HL-60 (cell line): ENCODE measurements at regions not wholly inside any gene's neighbourhood (a gene's known extent, or its start where the extent isn't known, plus 50 kb on each side); places are given as distances from the start of the nearest gene placed in this dataset.

Experiments
- DNase-seq, 2 experiments: peaks; one replicate each; pipeline ENCODE4 v3.0.0-alpha.2; 2010 to 2020; ENCODE audit warnings: low read depth in 1 of 2, low spot score in 1 of 2
- H3K27ac ChIP-seq: fragments of 250-450 bp; sonication (Bioruptor Pico); replicated peaks from 2 replicates; pipeline ENCODE4 v1.5.1; 2020; ENCODE audit warnings: mild to moderate bottlenecking, moderate library complexity
- H3K27me3 ChIP-seq: fragments of 250-450 bp; sonication (Bioruptor Pico); 2 replicates; pipeline ENCODE4 v1.5.1; 2021; ENCODE audit warnings: mild to moderate bottlenecking, moderate library complexity; ENCODE audit not compliant: insufficient read depth, poor library complexity, severe bottlenecking
- H3K4me3 ChIP-seq: replicated peaks from 2 replicates; pipeline ENCODE4 v1.5.1; 2011; ENCODE audit warnings: mild to moderate bottlenecking, control low read depth, low read length; ENCODE audit not compliant: insufficient read depth
- CTCF ChIP-seq: IDR thresholded peaks from one replicate; pipeline ENCODE4 v1.5.1; 2011; ENCODE audit warnings: low read length, control low read depth, inconsistent platforms; ENCODE audit not compliant: insufficient read depth
- GABPA ChIP-seq: IDR thresholded peaks from 2 replicates; pipeline ENCODE4 v1.6.1; 2012; ENCODE audit warnings: low read depth
- POLR2AphosphoS5 ChIP-seq: IDR thresholded peaks from 2 replicates; pipeline ENCODE4 v1.6.1; 2012; ENCODE audit warnings: low read depth
- SPI1 ChIP-seq: IDR thresholded peaks from 2 replicates; pipeline ENCODE4 v1.6.1; 2012; ENCODE audit warnings: low read depth, mild to moderate bottlenecking, borderline replicate concordance
- TF ChIP-seq, protein P1 (sequence below): IDR thresholded peaks from 2 replicates; pipeline ENCODE4 v1.6.1; 2012; ENCODE audit warnings: low read depth; ENCODE audit not compliant: insufficient replicate concordance

- no peak for DNase-seq
- Histone ChIP-seq H3K27me3 (no peaks in the 10 kb centered on the region), H3K27ac (no peak overlapping the region), H3K4me3 (no peak overlapping the region)
- TF ChIP-seq GABPA: no peak
- TF ChIP-seq SPI1: no peak
- TF ChIP-seq CTCF: no peak
- TF ChIP-seq, protein P1, sequence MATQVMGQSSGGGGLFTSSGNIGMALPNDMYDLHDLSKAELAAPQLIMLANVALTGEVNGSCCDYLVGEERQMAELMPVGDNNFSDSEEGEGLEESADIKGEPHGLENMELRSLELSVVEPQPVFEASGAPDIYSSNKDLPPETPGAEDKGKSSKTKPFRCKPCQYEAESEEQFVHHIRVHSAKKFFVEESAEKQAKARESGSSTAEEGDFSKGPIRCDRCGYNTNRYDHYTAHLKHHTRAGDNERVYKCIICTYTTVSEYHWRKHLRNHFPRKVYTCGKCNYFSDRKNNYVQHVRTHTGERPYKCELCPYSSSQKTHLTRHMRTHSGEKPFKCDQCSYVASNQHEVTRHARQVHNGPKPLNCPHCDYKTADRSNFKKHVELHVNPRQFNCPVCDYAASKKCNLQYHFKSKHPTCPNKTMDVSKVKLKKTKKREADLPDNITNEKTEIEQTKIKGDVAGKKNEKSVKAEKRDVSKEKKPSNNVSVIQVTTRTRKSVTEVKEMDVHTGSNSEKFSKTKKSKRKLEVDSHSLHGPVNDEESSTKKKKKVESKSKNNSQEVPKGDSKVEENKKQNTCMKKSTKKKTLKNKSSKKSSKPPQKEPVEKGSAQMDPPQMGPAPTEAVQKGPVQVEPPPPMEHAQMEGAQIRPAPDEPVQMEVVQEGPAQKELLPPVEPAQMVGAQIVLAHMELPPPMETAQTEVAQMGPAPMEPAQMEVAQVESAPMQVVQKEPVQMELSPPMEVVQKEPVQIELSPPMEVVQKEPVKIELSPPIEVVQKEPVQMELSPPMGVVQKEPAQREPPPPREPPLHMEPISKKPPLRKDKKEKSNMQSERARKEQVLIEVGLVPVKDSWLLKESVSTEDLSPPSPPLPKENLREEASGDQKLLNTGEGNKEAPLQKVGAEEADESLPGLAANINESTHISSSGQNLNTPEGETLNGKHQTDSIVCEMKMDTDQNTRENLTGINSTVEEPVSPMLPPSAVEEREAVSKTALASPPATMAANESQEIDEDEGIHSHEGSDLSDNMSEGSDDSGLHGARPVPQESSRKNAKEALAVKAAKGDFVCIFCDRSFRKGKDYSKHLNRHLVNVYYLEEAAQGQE: no peak
- TF ChIP-seq POLR2AphosphoS5: no peak
These were observed 201.3 kb downstream of the FSIP2 start for GRCh38 chr2:185939858-185940257.

DNA sequence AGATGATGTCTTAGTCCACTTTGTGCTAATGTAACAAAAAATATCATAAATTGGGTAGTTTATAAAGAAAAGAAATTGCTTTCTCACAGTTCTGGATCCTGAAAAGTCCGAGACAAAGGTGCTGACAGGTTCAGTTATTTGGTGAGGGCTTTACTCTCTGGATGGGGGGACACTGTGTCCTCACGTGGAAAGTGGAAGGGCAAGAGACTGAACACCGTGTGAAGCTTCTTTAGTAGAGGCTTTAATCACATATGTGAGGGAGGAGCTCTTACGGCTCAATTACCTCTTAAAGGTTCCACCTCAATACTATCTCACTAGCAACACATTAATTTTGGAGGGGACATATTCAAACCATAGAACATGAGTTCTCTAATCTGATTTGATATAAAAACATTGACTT is 204.3 kb downstream of the FSIP2 start:
- no peak overlapping the region for H3K4me3 ChIP-seq
- DNase-seq: no peak
- H3K27me3 ChIP-seq: no peaks in the 10 kb centered on the region
- H3K27ac ChIP-seq: no peak overlapping the region
- no peak for TF ChIP-seq SPI1
- no peak for TF ChIP-seq POLR2AphosphoS5
- TF ChIP-seq, protein P1: no peak
- TF ChIP-seq GABPA: no peak
- TF ChIP-seq CTCF: no peak

GRCh38 chr2:185947722-185948121 is 209.1 kb downstream of the FSIP2 start:
- no peak for TF ChIP-seq GABPA
- no peak for TF ChIP-seq POLR2AphosphoS5
- TF ChIP-seq, protein P1: no peak
- TF ChIP-seq SPI1: no peak
- TF ChIP-seq CTCF: no peak
- DNase-seq: no peak
- Histone ChIP-seq H3K4me3 (no peak overlapping the region), H3K27me3 (no peaks in the 10 kb centered on the region), H3K27ac (no peak overlapping the region)
